ENCODE measurements at regions not wholly inside any gene's neighbourhood (a gene's known extent, or its start where the extent isn't known, plus 50 kb on each side); places are given as distances from the start of the nearest gene placed in this dataset.
A peak's percentile ranks its signal among the peaks of the same experiment; 100 is the strongest.

DNA sequence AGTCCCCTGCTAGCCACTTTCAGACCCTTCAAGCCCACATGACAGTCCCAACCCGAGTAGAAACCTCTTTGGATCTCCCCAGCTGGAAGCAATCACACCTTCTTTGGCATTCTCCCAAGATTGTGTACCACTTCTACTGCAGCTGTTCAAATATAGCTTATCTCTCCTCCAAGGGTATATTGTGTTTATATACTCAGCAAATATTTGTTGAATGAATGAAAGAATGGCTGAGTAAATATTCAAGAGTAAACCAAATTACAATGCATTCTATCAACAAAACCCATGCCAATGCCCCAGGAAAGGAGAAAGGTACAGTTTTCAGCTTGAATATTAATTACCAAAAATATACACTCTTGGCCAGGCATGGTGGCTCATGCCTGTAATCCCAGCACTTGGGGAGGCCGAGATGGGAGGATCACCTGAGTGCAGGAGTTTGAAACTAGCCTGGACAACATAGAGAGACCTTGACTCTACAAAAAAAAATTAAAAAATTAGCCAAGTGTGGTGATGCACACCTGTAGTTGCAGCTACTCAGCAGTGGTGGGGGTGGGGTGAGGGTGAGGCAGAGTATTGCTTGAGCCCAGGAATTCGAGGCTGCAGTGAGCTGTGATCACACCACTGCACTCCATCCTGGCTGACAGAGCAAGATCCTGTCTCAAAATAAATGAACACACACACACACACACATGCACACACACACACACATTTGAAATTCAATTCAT is 68.5 kb downstream of the NIBAN1 start (continued):
- TF ChIP-seq MTA3 (CRISPR knock-in tag; IDR thresholded peaks at IDR 0.05) (no peak), NR1H2 (CRISPR knock-in tag; IDR thresholded peaks at IDR 0.05; ENCODE audit: borderline replicate concordance, low read depth) (no peak), ZNF331 (CRISPR knock-in tag; IDR thresholded peaks at IDR 0.05) (no peak), GZF1 (CRISPR knock-in tag; IDR thresholded peaks at IDR 0.05) (no peak), GABPB1 (CRISPR knock-in tag; IDR thresholded peaks at IDR 0.05) (no peak), ZNF230 (CRISPR knock-in tag; IDR thresholded peaks at IDR 0.05) (no peak), FOXA3 (CRISPR knock-in tag; IDR thresholded peaks at IDR 0.05) (peak; percentile 85), BCL6 (CRISPR knock-in tag; IDR thresholded peaks at IDR 0.05) (peak; percentile 45; the same call in 1 of the 2 replicates), ZNF550 (CRISPR knock-in tag; IDR thresholded peaks at IDR 0.05; ENCODE audit: borderline replicate concordance) (no peak), ZNF607 (CRISPR knock-in tag; IDR thresholded peaks at IDR 0.05; ENCODE audit: borderline replicate concordance) (no peak), SIN3B (IDR thresholded peaks at IDR 0.05; ENCODE audit: low read length) (no peak), TBX3 (IDR thresholded peaks at IDR 0.05; ENCODE audit: borderline replicate concordance) (peak; percentile 89), ZZZ3 (CRISPR knock-in tag; IDR thresholded peaks at IDR 0.05; ENCODE audit: borderline replicate concordance) (no peak), NFE2 (CRISPR knock-in tag; IDR thresholded peaks at IDR 0.05) (no peak), ZSCAN30 (CRISPR knock-in tag; IDR thresholded peaks at IDR 0.05) (no peak), ZNF841 (CRISPR knock-in tag; IDR thresholded peaks at IDR 0.05; ENCODE audit: borderline replicate concordance) (no peak), CEBPB (IDR thresholded peaks at IDR 0.05; ENCODE audit: borderline replicate concordance, low read depth, low read length) (no peak)
- TF ChIP-seq, protein P1, sequence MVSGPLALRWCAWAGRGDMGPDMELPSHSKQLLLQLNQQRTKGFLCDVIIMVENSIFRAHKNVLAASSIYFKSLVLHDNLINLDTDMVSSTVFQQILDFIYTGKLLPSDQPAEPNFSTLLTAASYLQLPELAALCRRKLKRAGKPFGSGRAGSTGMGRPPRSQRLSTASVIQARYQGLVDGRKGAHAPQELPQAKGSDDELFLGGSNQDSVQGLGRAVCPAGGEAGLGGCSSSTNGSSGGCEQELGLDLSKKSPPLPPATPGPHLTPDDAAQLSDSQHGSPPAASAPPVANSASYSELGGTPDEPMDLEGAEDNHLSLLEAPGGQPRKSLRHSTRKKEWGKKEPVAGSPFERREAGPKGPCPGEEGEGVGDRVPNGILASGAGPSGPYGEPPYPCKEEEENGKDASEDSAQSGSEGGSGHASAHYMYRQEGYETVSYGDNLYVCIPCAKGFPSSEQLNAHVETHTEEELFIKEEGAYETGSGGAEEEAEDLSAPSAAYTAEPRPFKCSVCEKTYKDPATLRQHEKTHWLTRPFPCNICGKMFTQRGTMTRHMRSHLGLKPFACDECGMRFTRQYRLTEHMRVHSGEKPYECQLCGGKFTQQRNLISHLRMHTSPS (CRISPR knock-in tag; IDR thresholded peaks at IDR 0.05; ENCODE audit: low read depth), result no peak
- TF ChIP-seq, protein P2, sequence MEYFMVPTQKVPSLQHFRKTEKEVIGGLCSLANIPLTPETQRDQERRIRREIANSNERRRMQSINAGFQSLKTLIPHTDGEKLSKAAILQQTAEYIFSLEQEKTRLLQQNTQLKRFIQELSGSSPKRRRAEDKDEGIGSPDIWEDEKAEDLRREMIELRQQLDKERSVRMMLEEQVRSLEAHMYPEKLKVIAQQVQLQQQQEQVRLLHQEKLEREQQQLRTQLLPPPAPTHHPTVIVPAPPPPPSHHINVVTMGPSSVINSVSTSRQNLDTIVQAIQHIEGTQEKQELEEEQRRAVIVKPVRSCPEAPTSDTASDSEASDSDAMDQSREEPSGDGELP (IDR thresholded peaks at IDR 0.05; ENCODE audit: borderline replicate concordance, low read depth), result peak; percentile 88
- TF ChIP-seq, protein P3, sequence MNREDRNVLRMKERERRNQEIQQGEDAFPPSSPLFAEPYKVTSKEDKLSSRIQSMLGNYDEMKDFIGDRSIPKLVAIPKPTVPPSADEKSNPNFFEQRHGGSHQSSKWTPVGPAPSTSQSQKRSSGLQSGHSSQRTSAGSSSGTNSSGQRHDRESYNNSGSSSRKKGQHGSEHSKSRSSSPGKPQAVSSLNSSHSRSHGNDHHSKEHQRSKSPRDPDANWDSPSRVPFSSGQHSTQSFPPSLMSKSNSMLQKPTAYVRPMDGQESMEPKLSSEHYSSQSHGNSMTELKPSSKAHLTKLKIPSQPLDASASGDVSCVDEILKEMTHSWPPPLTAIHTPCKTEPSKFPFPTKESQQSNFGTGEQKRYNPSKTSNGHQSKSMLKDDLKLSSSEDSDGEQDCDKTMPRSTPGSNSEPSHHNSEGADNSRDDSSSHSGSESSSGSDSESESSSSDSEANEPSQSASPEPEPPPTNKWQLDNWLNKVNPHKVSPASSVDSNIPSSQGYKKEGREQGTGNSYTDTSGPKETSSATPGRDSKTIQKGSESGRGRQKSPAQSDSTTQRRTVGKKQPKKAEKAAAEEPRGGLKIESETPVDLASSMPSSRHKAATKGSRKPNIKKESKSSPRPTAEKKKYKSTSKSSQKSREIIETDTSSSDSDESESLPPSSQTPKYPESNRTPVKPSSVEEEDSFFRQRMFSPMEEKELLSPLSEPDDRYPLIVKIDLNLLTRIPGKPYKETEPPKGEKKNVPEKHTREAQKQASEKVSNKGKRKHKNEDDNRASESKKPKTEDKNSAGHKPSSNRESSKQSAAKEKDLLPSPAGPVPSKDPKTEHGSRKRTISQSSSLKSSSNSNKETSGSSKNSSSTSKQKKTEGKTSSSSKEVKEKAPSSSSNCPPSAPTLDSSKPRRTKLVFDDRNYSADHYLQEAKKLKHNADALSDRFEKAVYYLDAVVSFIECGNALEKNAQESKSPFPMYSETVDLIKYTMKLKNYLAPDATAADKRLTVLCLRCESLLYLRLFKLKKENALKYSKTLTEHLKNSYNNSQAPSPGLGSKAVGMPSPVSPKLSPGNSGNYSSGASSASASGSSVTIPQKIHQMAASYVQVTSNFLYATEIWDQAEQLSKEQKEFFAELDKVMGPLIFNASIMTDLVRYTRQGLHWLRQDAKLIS (CRISPR knock-in tag; IDR thresholded peaks at IDR 0.05), result no peak
- TF ChIP-seq, protein P4, sequence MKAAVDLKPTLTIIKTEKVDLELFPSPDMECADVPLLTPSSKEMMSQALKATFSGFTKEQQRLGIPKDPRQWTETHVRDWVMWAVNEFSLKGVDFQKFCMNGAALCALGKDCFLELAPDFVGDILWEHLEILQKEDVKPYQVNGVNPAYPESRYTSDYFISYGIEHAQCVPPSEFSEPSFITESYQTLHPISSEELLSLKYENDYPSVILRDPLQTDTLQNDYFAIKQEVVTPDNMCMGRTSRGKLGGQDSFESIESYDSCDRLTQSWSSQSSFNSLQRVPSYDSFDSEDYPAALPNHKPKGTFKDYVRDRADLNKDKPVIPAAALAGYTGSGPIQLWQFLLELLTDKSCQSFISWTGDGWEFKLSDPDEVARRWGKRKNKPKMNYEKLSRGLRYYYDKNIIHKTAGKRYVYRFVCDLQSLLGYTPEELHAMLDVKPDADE (CRISPR knock-in tag; IDR thresholded peaks at IDR 0.05), result no peak
- TF ChIP-seq, protein P5, sequence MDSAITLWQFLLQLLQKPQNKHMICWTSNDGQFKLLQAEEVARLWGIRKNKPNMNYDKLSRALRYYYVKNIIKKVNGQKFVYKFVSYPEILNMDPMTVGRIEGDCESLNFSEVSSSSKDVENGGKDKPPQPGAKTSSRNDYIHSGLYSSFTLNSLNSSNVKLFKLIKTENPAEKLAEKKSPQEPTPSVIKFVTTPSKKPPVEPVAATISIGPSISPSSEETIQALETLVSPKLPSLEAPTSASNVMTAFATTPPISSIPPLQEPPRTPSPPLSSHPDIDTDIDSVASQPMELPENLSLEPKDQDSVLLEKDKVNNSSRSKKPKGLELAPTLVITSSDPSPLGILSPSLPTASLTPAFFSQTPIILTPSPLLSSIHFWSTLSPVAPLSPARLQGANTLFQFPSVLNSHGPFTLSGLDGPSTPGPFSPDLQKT (CRISPR knock-in tag; IDR thresholded peaks at IDR 0.05; ENCODE audit: borderline replicate concordance), result no peak
